ENCODE measurements at regions not wholly inside any gene's neighbourhood (a gene's known extent, or its start where the extent isn't known, plus 50 kb on each side); places are given as distances from the start of the nearest gene placed in this dataset.

GRCh38 chr4:60812811-60813210 is 387.3 kb upstream of the ADGRL3 start (continued):
- TF ChIP-seq, protein P1, sequence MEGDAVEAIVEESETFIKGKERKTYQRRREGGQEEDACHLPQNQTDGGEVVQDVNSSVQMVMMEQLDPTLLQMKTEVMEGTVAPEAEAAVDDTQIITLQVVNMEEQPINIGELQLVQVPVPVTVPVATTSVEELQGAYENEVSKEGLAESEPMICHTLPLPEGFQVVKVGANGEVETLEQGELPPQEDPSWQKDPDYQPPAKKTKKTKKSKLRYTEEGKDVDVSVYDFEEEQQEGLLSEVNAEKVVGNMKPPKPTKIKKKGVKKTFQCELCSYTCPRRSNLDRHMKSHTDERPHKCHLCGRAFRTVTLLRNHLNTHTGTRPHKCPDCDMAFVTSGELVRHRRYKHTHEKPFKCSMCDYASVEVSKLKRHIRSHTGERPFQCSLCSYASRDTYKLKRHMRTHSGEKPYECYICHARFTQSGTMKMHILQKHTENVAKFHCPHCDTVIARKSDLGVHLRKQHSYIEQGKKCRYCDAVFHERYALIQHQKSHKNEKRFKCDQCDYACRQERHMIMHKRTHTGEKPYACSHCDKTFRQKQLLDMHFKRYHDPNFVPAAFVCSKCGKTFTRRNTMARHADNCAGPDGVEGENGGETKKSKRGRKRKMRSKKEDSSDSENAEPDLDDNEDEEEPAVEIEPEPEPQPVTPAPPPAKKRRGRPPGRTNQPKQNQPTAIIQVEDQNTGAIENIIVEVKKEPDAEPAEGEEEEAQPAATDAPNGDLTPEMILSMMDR (IDR thresholded peaks at IDR 0.05 in 2 of 3, conservative IDR thresholded peaks at IDR 0.05 in 1 of 3; ENCODE audit: control insufficient read depth in 2 of 3, extremely low read depth in 1 of 3, insufficient read depth in 1 of 3, low read depth in 3 of 3, low read length in 3 of 3): no peak
- TF ChIP-seq CBFB (IDR thresholded peaks at IDR 0.05; ENCODE audit: low read depth): no peak

DNA sequence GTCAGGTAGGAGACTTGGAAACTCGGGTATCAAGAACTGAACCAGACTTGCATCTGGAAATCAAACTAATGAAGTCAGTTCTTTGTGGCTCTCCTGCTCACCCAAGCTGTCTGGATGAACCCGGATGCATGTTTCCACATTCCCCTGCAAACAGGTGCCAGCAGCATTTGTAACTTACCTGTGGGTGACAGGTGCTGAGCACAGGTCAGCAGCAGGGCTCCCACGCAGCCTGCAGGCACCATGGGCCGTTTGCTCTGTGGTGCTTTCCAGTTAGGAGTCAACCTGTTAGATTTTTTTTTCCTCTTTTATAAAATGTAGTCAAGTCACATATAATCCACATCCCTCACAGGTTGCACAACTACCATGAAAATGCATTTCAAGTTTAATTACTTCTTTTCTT is 385.6 kb upstream of the ADGRL3 start:
- BruUV-seq (replicated peaks): no TSS peak
- H2AFZ ChIP-seq (ENCODE audit: control insufficient read depth, low read depth, low read length): no peak overlapping the region
- no peak overlapping the region for H3K27ac ChIP-seq (ENCODE audit: control insufficient read depth, insufficient read depth)
- 12% methylated on average over 4 of the region's 4 CpGs for WGBS (ENCODE audit: insufficient coverage, insufficient replicate concordance, low lambda C conversion rate, missing lambda C conversion rate)
- ChIA-PET SMC1A (ENCODE audit: uncharacterized antibody, unreplicated experiment) (no interaction called here), RAD21 (ENCODE audit: unreplicated experiment) (no interaction called here), POLR2A (no interaction called here), CTCF (no interaction called here)
- H3K27me3 ChIP-seq (replicated peaks in 1 of 2; ENCODE audit: control insufficient read depth in 2 of 2, insufficient read depth in 2 of 2, low read length in 1 of 2): no peaks in the 10 kb centered on the region
- no peaks in the 10 kb centered on the region for H4K20me1 ChIP-seq (ENCODE audit: control insufficient read depth, insufficient read depth)
- ATAC-seq (no peak), DNase-seq (ENCODE audit: low read depth, low spot score) (no peak), FAIRE-seq (no peak)
- no peaks in the 10 kb centered on the region for H3K9me3 ChIP-seq (replicated peaks; ENCODE audit: control insufficient read depth, insufficient read depth, low read length)
- H3K4me3 ChIP-seq: no peak overlapping the region
- H3K9ac ChIP-seq (ENCODE audit: control insufficient read depth, insufficient read depth, low read length): no peak overlapping the region
- in situ Hi-C loops (cut with MboI) (no loop called here), intact Hi-C loops (cut with micrococcal nuclease; ENCODE audit: unreplicated experiment) (no loop called here)
- no peak overlapping the region for H3K4me2 ChIP-seq (ENCODE audit: control insufficient read depth, insufficient read depth)
- no peaks in the 10 kb centered on the region for H3K36me3 ChIP-seq (ENCODE audit: control insufficient read depth in 2 of 2, insufficient read depth in 2 of 2, low read length in 1 of 2)
- TF ChIP-seq POLR2AphosphoS2 (IDR thresholded peaks at IDR 0.05; ENCODE audit: low read depth, low read length) (no peak), ZSCAN29 (IDR thresholded peaks at IDR 0.05) (no peak), KDM1A (IDR thresholded peaks at IDR 0.05; ENCODE audit: borderline replicate concordance) (no peak), IRF5 (IDR thresholded peaks at IDR 0.05; ENCODE audit: borderline replicate concordance) (no peak), POU2F2 (IDR thresholded peaks at IDR 0.05; ENCODE audit: borderline replicate concordance, low read depth, low read length) (no peak), GABPA (IDR thresholded peaks at IDR 0.05; ENCODE audit: low read depth) (no peak), ZZZ3 (IDR thresholded peaks at IDR 0.05; ENCODE audit: control insufficient read depth, insufficient read length, low read depth) (no peak), FOXK2 (IDR thresholded peaks at IDR 0.05) (no peak), TAF1 (IDR thresholded peaks at IDR 0.05; ENCODE audit: borderline replicate concordance, low read depth, low read length) (no peak), SUPT20H (IDR thresholded peaks at IDR 0.05; ENCODE audit: borderline replicate concordance, control insufficient read depth, low read depth, low read length) (no peak), RFX5 (IDR thresholded peaks at IDR 0.05; ENCODE audit: low read depth, low read length) (no peak), E2F8 (IDR thresholded peaks at IDR 0.05; ENCODE audit: low read depth, partially characterized antibody) (no peak)
- no peaks in the 10 kb centered on the region for H3K79me2 ChIP-seq (ENCODE audit: control insufficient read depth, insufficient read depth, low read length)
- H3K4me1 ChIP-seq (ENCODE audit: control insufficient read depth, insufficient read depth, low read length): no peaks in the 10 kb centered on the region

Measured in GM12878 (cell line).